HG03025 (cell line): ENCODE measurements at regions not wholly inside any gene's neighbourhood (a gene's known extent, or its start where the extent isn't known, plus 50 kb on each side); places are given as distances from the start of the nearest gene placed in this dataset.
"Not testable (repeated sequence)": the region's sequence is repeated elsewhere in the genome, so short reads cannot be mapped to it uniquely, and the experiment has no call there.

ENCODE experiments used
- ATAC-seq: cut with Tn5 transposase; IDR thresholded peaks from one replicate; pipeline ENCODE4 v1.9.1; 2021; ENCODE audit warnings: mild to moderate bottlenecking, moderate library complexity; ENCODE audit not compliant: unreplicated experiment, low FRiP score

DNA sequence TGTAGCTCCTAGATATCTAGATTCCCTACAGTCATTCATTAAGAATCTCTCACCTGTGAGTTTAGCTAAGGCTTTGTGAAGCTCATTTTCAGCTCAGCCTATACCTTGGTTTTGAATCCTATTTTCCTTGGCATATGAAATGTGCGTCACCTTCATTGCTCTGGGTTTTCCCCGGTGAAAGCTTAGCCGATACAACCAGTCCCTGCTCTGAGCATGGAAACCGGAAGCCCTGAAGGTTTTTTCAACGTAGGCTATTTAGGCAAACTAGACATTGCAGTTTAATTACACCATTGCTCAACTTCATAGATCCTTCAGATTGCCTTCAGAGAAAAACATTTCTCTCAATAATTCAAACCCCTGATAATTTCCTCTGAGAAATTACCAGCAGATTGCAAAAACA, 206.8 kb upstream of the TPRG1 start:
- ATAC-seq = no peak

GRCh38 chr3:188972310-188972709, 199.5 kb upstream of the TPRG1 start:
- no peak for ATAC-seq

DNA sequence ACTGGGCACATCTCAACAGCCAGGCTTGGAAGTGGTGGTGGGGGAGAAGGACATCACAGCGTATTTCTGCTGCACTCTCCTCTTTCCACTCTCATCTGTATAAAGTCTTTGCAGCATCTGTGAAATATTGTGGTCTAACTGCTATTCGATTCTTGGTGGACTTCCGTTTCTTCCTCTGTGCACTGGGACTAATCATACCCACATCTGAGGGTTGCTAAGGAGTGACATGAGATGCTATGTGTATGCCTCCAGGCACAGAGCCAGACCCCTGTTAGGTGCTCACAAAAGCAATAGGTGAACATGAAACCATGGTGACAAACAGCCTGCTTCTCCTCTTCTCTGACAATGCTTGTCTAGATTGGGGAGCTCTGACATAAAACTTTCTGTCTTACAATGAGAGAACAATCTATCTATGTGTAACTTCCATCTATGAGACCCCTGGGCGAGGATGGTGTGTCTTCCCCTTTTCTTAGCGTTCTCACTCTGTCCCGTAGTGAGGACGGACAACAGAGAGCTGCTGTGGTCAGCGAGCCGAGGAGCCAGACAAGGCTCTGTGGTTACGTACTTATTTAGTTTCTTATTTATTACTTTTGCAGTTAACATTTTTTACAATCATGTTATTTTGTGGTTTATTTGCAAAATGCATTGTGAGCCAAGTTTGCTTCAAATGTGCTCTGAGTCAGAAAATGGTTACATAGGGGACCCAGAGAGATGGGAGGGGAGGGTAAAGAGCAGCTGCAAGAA, 196.7 kb upstream of the TPRG1 start:
- ATAC-seq = no peak

GRCh38 chr3:188975600-188976314, 196.0 kb upstream of the TPRG1 start:
- no peak for ATAC-seq

- no peak for ATAC-seq
These were observed 195.4 kb upstream of the TPRG1 start for GRCh38 chr3:188976407-188976806.

DNA sequence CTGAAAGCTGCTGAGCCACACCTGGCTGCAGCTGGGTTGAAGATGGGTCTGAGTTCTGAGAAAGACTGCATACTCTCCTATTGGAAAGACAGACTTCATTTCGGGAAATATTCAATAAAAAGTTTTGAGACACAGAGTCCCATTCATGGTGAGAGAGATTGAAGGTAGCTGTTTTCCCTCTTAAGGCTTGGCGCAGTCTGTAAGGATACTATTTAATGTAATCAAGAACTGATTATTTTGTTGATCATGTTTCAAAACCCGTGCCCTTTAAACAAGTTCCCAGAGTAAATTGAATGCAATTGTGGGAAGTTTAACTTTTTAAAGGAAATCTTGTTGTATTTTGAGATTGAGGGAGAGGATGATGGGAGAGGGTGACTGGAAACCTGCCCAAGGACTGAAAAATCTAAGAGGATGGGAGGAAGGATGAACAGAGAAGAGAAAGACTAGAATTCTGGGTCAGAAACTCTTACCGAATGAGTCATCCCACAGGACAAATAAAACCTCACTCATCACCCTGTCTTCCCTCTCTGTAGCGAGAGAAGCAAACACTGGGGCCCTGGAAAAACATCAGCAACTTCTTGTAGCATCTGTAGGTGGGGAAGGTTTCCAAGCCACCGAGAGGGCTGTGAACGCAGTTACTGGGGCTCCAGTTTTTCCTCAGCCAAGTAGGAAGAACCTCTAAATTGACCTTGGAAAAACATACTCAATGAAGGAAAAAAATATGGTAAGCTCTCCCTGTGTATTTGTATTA, 193.2 kb upstream of the TPRG1 start:
- no peak for ATAC-seq

DNA sequence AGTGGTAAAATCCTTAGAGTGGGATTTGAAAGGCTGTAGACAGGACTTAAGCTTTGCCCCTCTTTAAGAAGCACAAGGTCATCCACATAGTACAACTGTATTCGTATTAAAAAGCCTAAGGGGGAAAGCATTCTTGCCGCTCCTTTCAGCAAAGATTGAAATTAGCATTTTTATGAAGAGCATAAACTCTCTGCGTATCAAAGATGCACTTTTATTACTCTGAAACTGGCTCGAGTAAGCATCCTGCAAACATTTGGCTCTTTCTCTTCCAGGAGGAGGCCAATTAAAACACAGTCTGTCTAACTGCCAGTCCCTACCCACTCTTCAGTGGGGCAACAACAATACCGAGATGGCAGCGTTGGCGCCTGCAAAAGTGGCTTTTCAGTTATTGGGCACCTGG, 192.5 kb upstream of the TPRG1 start:
- no peak for ATAC-seq

- no peak for ATAC-seq
These were observed 192.0 kb upstream of the TPRG1 start for GRCh38 chr3:188979669-188980310.

GRCh38 chr3:188993181-188993580, 178.6 kb upstream of the TPRG1 start:
- no peak for ATAC-seq

GRCh38 chr3:189001559-189001958, 170.2 kb upstream of the TPRG1 start:
- no peak for ATAC-seq

GRCh38 chr3:189003410-189003809, 168.4 kb upstream of the TPRG1 start:
- no peak for ATAC-seq

DNA sequence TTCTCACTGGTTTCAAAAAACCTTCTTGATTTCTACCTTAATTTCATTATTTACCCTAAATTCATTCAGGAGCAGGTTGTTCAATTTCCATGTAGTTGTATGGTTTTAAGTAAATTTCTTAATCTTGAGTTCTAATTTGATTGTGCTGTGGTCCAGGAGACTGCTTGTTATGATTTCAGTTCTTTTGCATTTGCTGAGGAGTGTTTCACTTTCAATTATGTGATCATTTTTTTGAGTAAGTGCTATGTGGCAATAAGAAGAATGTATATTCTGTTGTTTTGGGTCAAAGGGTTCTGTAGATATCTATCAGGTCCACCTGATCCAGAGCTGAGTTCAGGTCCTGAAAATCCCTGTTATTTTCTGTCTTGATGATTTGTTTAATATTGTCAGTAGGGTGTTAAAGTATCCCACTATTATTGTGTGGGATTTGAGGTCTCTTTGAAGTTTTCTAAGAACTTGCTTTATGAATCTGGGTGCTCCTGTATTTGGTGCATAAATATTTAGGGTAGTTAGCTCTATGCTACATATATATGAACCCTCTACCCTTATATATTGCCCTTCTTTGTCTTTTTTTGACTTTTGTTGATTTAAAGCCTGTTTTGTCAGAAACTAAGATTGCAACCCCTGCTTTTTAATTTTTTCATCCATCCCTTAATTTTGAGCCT, 158.4 kb upstream of the TPRG1 start:
- no peak for ATAC-seq

DNA sequence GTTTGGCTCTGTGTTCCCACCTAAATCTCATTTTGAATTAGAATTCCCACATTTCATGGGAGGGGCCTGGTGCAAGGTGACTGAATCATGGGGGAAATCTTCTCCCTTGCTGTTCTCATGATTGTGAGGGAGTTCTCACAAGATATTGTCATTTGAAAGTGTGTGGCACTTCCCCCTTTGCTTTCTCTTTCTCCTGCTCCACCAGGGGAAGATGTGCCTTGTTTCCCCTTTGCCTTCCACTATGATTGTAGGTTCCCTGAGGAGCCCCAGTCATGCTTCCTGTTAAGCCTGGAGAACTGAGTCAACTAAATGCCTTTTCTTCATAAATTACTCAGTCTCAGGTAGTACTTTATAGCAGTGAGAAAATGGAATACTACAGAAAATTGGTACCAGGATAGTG, 157.2 kb upstream of the TPRG1 start:
- no peak for ATAC-seq

DNA sequence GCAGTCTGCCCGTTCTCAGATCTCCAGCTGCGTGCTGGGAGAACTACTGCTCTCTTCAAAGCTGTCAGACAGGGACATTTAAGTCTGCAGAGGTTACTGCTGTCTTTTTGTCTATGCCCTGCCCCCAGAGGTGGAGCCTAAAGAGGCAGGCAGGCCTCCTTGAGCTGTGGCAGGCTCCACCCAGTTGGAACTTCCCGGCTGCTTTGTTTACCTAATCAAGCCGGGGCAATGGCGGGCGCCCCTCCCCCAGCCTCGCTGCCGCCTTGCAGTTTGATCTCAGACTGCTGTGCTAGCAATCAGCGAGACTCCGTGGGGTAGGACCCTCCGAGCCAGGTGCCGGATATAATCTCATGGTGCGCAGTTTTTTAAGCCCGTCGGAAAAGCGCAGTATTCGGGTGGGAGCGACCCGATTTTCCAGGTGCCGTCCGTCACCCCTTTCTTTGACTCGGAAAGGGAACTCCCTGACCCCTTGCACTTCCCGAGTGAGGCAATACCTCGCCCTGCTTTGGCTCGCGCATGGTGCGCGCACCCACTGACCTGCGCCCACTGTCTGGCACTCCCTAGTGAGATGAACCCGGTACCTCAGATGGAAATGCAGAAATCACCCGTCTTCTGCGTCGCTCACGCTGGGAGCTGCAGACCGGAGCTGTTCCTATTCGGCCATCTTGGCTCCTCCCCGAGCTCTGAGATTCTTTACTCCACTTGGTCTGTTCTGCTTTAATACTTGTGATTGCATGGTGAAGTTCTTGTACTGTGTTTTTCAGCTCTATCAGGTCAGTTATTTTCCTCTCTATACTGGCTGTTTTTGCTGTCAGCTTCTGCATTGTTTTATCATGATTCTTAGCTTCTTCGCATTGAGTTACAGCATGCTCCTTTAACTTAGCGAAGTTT, 148.9 kb upstream of the TPRG1 start:
- ATAC-seq = not testable (repeated sequence)

DNA sequence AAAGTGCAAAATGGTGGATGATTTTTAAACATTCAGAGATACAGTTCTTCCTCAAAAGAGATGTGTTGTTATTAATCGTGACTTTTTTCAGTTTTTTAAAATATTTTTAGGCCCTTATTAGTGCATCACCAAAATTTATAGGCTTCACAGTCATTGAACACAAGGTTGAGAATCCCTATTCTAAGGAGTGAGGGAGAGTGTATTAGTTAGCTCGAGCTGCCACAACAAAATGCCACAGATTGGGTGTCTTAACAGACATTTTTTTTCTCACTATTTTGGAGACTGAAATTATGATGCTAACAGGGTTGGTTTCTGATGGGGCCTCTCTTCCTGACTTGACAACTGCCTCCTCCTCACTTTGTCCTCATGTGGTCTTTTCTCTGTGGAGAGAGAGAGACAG, 145.9 kb upstream of the TPRG1 start:
- no peak for ATAC-seq

GRCh38 chr3:189027626-189028155, 144.1 kb upstream of the TPRG1 start:
- no peak for ATAC-seq

GRCh38 chr3:189038773-189039745, 132.7 kb upstream of the TPRG1 start:
- no peak for ATAC-seq
